Stomach (tissue), 8 donors: ENCODE measurements at regions not wholly inside any gene's neighbourhood (a gene's known extent, or its start where the extent isn't known, plus 50 kb on each side); places are given as distances from the start of the nearest gene placed in this dataset.

Experiments used
- DNase-seq, 2 donors: peaks; one replicate each; pipeline versions ENCODE4 v3.0.0 to v3.0.0-alpha.2; 2013 to 2019
- H3K27ac ChIP-seq, 5 donors: fragments of 200-600 bp in 4 of 5; sonication (generic) in 4 of 5; one replicate each; pipeline ENCODE4 v1.5.1; 2013 to 2019; ENCODE audit warnings: mild to moderate bottlenecking in 1 of 5, moderate library complexity in 1 of 5
- H3K27me3 ChIP-seq, 3 donors: fragments of 200-600 bp; sonication (generic); one replicate each; pipeline ENCODE4 v1.5.1; 2017 to 2019; ENCODE audit warnings: mixed run types in 1 of 3
- H3K36me3 ChIP-seq, 4 donors: fragments of 200-600 bp; sonication (generic); 1 replicate in 3 of 4; 2 replicates in 1 of 4; pipeline ENCODE4 v1.5.1; 2016 to 2019
- H3K4me1 ChIP-seq, 4 donors: fragments of 200-600 bp; sonication (generic); one replicate each; pipeline ENCODE4 v1.5.1; 2016 to 2019
- H3K4me3 ChIP-seq, 4 donors: fragments of 200-600 bp; sonication (generic) in 3 of 4; one replicate each; pipeline ENCODE4 v1.5.1; 2016 to 2019; ENCODE audit warnings: mild to moderate bottlenecking in 1 of 4
- H3K9me3 ChIP-seq, 4 donors: fragments of 200-600 bp; sonication (generic); one replicate each; pipeline ENCODE4 v1.5.1; 2016 to 2019
- CTCF ChIP-seq, 7 experiments: fragments of 450-650 bp in 4 of 7; fragments of 200-600 bp in 3 of 7; sonication (generic) in 3 of 7; IDR thresholded peaks; one replicate each; pipeline ENCODE4 v1.5.1; 2016 to 2019; ENCODE audit warnings: antibody characterized with exemption in 7 of 7, control low read depth in 2 of 7, mild to moderate bottlenecking in 1 of 7
- EP300 ChIP-seq: sonication (generic); formaldehyde crosslinking; IDR thresholded peaks from one replicate; pipeline ENCODE4 v1.6.1; 2017; ENCODE audit warnings: antibody characterized with exemption
- POLR2A ChIP-seq, 4 donors: fragments of 450-650 bp; IDR thresholded peaks; one replicate each; pipeline ENCODE4 v1.6.1; 2016; ENCODE audit warnings: antibody characterized with exemption in 4 of 4, control low read depth in 2 of 4, mild to moderate bottlenecking in 1 of 4, moderate library complexity in 1 of 4
- POLR2AphosphoS5 ChIP-seq, 3 donors: sonication (generic); formaldehyde crosslinking; IDR thresholded peaks; one replicate each; pipeline ENCODE4 v1.6.1; 2016; ENCODE audit warnings: antibody characterized with exemption in 3 of 3
- WGBS, 5 donors: extraction: QIAGEN DNeasy Blood & Tissue Kit in 3 of 5; methylation state at CpG; one replicate each; pipeline versions ENCODE4 v1.1.5 to v1.1.7; 2013 to 2018; 5-methylcytosine and 5-hydroxymethylcytosine counted together
- intact Hi-C: fragments of 100-400 bp; cut with DNase I; formaldehyde crosslinking; loops from one replicate; pipeline ENCODE4 v1.15.1; 2023; ENCODE audit warnings: low total_unique reads
- donor health status: healthy with polysubstance abuse.
- donor health status: Bipolar disorder and iron deficiency.
- donor health status: healthy.

DNA sequence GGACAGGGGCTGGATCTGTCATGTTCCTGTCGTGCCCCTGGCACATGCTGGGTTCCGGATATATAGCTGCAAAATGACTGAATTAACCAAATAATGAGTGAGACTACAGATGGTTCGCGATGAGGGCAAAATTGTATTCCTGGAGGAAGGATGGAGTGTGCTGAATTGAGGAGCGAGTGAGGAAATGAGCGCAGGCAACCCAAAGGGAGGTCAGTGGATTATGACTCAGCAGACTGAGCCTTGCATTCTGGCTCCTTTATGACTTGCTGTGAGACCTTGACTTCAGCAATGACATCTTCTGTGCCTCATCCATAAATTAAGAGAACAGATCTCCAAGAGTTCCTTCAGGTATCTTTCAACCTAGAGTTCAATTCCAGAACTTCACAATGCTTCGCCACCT lies 115.0 kb upstream of the CLDN10 start:
- intact Hi-C loops = no loop called here
- TF ChIP-seq EP300 = no peak
- TF ChIP-seq POLR2AphosphoS5 (IDR thresholded peaks at IDR 0.05) = no peak
- TF ChIP-seq CTCF (IDR thresholded peaks at IDR 0.05) = no peak
- TF ChIP-seq POLR2A (IDR thresholded peaks at IDR 0.05) = no peak
- no peak overlapping the region for H3K27ac ChIP-seq
- H3K27me3 ChIP-seq = no peaks in the 10 kb centered on the region
- no peaks in the 10 kb centered on the region for H3K9me3 ChIP-seq
- no peak for DNase-seq
- no peak overlapping the region for H3K4me3 ChIP-seq
- no peaks in the 10 kb centered on the region for H3K4me1 ChIP-seq
- H3K36me3 ChIP-seq = no peaks in the 10 kb centered on the region
- 89 to 96% (median 94%) methylated on average over 7 of the region's 7 CpGs for WGBS, 5 donors

GRCh38 chr13:95438297-95438696 lies 114.2 kb upstream of the CLDN10 start:
- H3K4me1 ChIP-seq = no peaks in the 10 kb centered on the region
- H3K9me3 ChIP-seq = no peaks in the 10 kb centered on the region
- peaks cover 0 to 2% (median 0%) of the 10 kb centered on the region in 3 donors for H3K27me3 ChIP-seq
- TF ChIP-seq CTCF (IDR thresholded peaks at IDR 0.05) = no peak
- no peak for TF ChIP-seq EP300
- no peak for TF ChIP-seq POLR2AphosphoS5 (IDR thresholded peaks at IDR 0.05)
- no peak for TF ChIP-seq POLR2A (IDR thresholded peaks at IDR 0.05)
- no peak for DNase-seq
- no peak overlapping the region for H3K4me3 ChIP-seq
- 15 to 36% (median 24%) methylated on average over 1 of the region's 1 CpG for WGBS, 5 donors
- H3K36me3 ChIP-seq = no peaks in the 10 kb centered on the region
- H3K27ac ChIP-seq = no peak overlapping the region
- intact Hi-C loops = no loop called here

GRCh38 chr13:95440441-95441088 lies 112.0 kb upstream of the CLDN10 start:
- no peak overlapping the region for H3K4me3 ChIP-seq
- 83 to 90% (median 87%) methylated on average over 7 of the region's 7 CpGs for WGBS, 5 donors
- H3K9me3 ChIP-seq = no peaks in the 10 kb centered on the region
- peaks cover 0 to 2% (median 0%) of the 10 kb centered on the region in 3 donors for H3K27me3 ChIP-seq
- intact Hi-C loops = no loop called here
- TF ChIP-seq POLR2AphosphoS5 (IDR thresholded peaks at IDR 0.05) (no peak), POLR2A (IDR thresholded peaks at IDR 0.05) (no peak), CTCF (IDR thresholded peaks at IDR 0.05) (no peak), EP300 (no peak)
- no peak for DNase-seq
- no peaks in the 10 kb centered on the region for H3K4me1 ChIP-seq
- H3K27ac ChIP-seq = no peak overlapping the region
- no peaks in the 10 kb centered on the region for H3K36me3 ChIP-seq

DNA sequence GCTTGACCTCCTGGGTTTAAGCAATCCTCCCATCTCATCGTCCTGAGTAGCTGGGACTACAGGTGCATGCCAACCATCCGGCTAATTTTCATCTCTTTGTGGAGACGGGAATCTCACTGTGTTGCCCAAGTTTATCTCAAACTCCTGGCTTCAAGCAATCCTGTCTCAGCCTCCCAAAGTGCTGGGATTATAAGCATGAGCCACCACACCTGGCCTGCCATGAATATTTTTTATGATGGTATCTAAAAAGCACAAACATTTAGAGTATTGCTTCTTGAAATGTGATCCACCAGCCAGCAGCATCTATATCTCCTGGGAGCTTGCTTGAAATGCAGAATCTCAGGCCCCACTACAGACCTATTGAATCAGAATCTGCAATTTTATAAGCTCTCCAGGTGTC lies 111.2 kb upstream of the CLDN10 start:
- no peak for TF ChIP-seq POLR2A (IDR thresholded peaks at IDR 0.05)
- TF ChIP-seq EP300 = no peak
- TF ChIP-seq CTCF (IDR thresholded peaks at IDR 0.05) = no peak
- no peak for TF ChIP-seq POLR2AphosphoS5 (IDR thresholded peaks at IDR 0.05)
- no peaks in the 10 kb centered on the region for H3K9me3 ChIP-seq
- intact Hi-C loops = no loop called here
- H3K36me3 ChIP-seq = no peaks in the 10 kb centered on the region
- H3K27me3 ChIP-seq = peaks cover 0 to 2% (median 0%) of the 10 kb centered on the region in 3 donors
- H3K4me3 ChIP-seq = no peak overlapping the region
- no peak overlapping the region for H3K27ac ChIP-seq
- no peaks in the 10 kb centered on the region for H3K4me1 ChIP-seq
- DNase-seq = no peak
- 79 to 91% (median 82%) methylated on average over 3 of the region's 3 CpGs for WGBS, 5 donors
